Mesenchymal stem cell (in vitro differentiated cells and primary cell): ENCODE measurements at regions not wholly inside any gene's neighbourhood (a gene's known extent, or its start where the extent isn't known, plus 50 kb on each side); places are given as distances from the start of the nearest gene placed in this dataset.

Source experiments
- DNase-seq: peaks from one replicate; pipeline ENCODE4 v3.0.0-alpha.2; 2013
- H2AFZ ChIP-seq: one replicate; pipeline ENCODE4 v1.6.1; 2013; ENCODE audit warnings: low read depth, mild to moderate bottlenecking, control low read depth, inconsistent platforms, low read length, moderate library complexity
- H2AK5ac ChIP-seq: 2 replicates; pipeline ENCODE4 v1.6.1; 2013; ENCODE audit warnings: low read length, moderate library complexity, mild to moderate bottlenecking, inconsistent platforms; ENCODE audit not compliant: severe bottlenecking
- H2BK120ac ChIP-seq: one replicate; pipeline ENCODE4 v1.6.1; 2013; ENCODE audit warnings: low read depth, mild to moderate bottlenecking, inconsistent platforms, low read length, moderate library complexity
- H2BK12ac ChIP-seq, 2 experiments: one replicate each; pipeline ENCODE4 v1.6.1; 2013; ENCODE audit warnings: inconsistent platforms in 2 of 2, low read length in 2 of 2, mild to moderate bottlenecking in 2 of 2, moderate library complexity in 2 of 2, control low read depth in 1 of 2
- H2BK15ac ChIP-seq: one replicate; pipeline ENCODE4 v1.6.1; 2013; ENCODE audit warnings: mild to moderate bottlenecking, low read depth, inconsistent platforms; ENCODE audit not compliant: poor library complexity, severe bottlenecking
- H2BK5ac ChIP-seq: 2 replicates; pipeline ENCODE4 v1.6.1; 2013; ENCODE audit warnings: low read depth, mild to moderate bottlenecking, low read length, control low read depth, inconsistent platforms; ENCODE audit not compliant: poor library complexity, severe bottlenecking
- H3K14ac ChIP-seq, 2 experiments: one replicate each; pipeline ENCODE4 v1.6.1; 2013; ENCODE audit warnings: inconsistent platforms in 2 of 2, low read length in 2 of 2, control low read depth in 1 of 2, mild to moderate bottlenecking in 1 of 2, moderate library complexity in 1 of 2
- H3K18ac ChIP-seq, 2 experiments: one replicate each; pipeline ENCODE4 v1.6.1; 2013; ENCODE audit warnings: inconsistent platforms in 2 of 2, low read length in 2 of 2, control low read depth in 1 of 2, low read depth in 1 of 2, mild to moderate bottlenecking in 1 of 2
- H3K23ac ChIP-seq, 2 experiments: one replicate each; pipeline ENCODE4 v1.6.1; 2013; ENCODE audit warnings: inconsistent platforms in 2 of 2, low read length in 2 of 2, mild to moderate bottlenecking in 2 of 2, moderate library complexity in 2 of 2, control low read depth in 1 of 2
- H3K27ac ChIP-seq: 2 replicates; pipeline ENCODE4 v1.5.1; 2013; ENCODE audit warnings: mild to moderate bottlenecking, moderate library complexity, low read length, control low read depth, inconsistent platforms; ENCODE audit not compliant: poor library complexity, severe bottlenecking
- H3K27me3 ChIP-seq, 2 experiments: 2 replicates each; pipeline versions ENCODE4 v1.6.1 to v1.7.0; 2013; ENCODE audit warnings: low read length in 2 of 2, mild to moderate bottlenecking in 2 of 2, moderate library complexity in 2 of 2, control low read depth in 1 of 2, inconsistent platforms in 1 of 2; ENCODE audit not compliant: control insufficient read depth in 1 of 2, insufficient read depth in 1 of 2
- H3K36me3 ChIP-seq, 2 experiments: 2 replicates each; pipeline versions ENCODE4 v1.6.1 to v1.7.0; 2013; ENCODE audit warnings: low read length in 2 of 2, control low read depth in 1 of 2, inconsistent platforms in 1 of 2, low read depth in 1 of 2, mild to moderate bottlenecking in 1 of 2; ENCODE audit not compliant: insufficient read depth in 2 of 2, control insufficient read depth in 1 of 2
- H3K4ac ChIP-seq, 2 experiments: one replicate each; pipeline ENCODE4 v1.6.1; 2013; ENCODE audit warnings: inconsistent platforms in 2 of 2, low read length in 2 of 2, mild to moderate bottlenecking in 2 of 2, moderate library complexity in 2 of 2, control low read depth in 1 of 2, low read depth in 1 of 2
- H3K4me1 ChIP-seq: 2 replicates; pipeline ENCODE4 v1.6.1; 2013; ENCODE audit warnings: low read depth, low read length, control low read depth; ENCODE audit not compliant: control insufficient read depth, insufficient read depth
- H3K4me2 ChIP-seq: 2 replicates; pipeline ENCODE4 v1.6.1; 2013; ENCODE audit warnings: low read length, mild to moderate bottlenecking, inconsistent platforms; ENCODE audit not compliant: poor library complexity, severe bottlenecking
- H3K4me3 ChIP-seq, 2 experiments: 2 replicates each; pipeline versions ENCODE4 v1.5.1 to v1.7.0; 2013; ENCODE audit warnings: low read length in 2 of 2, mild to moderate bottlenecking in 2 of 2, control low read depth in 1 of 2, low read depth in 1 of 2; ENCODE audit not compliant: insufficient read depth in 1 of 2
- H3K79me1 ChIP-seq: replicated peaks from 2 replicates; pipeline ENCODE4 v1.6.1; 2013; ENCODE audit warnings: mild to moderate bottlenecking, control low read depth, low read length, inconsistent platforms; ENCODE audit not compliant: poor library complexity, severe bottlenecking
- H3K9ac ChIP-seq: 2 replicates; pipeline ENCODE4 v1.7.0; 2013; ENCODE audit warnings: mild to moderate bottlenecking, low read length, moderate library complexity
- H3K9me3 ChIP-seq: 2 replicates; pipeline ENCODE4 v1.7.0; 2013; ENCODE audit warnings: mild to moderate bottlenecking, low read length; ENCODE audit not compliant: control insufficient read depth
- H4K8ac ChIP-seq: one replicate; pipeline ENCODE4 v1.6.1; 2013; ENCODE audit warnings: inconsistent platforms, mild to moderate bottlenecking, low read length, moderate library complexity
- H4K91ac ChIP-seq: one replicate; pipeline ENCODE4 v1.6.1; 2013; ENCODE audit warnings: mild to moderate bottlenecking, low read length, inconsistent platforms
- WGBS: methylation state at CpG from one replicate; pipeline ENCODE4 v1.1.7; 2013; ENCODE audit warnings: mixed read lengths; 5-methylcytosine and 5-hydroxymethylcytosine counted together

DNA sequence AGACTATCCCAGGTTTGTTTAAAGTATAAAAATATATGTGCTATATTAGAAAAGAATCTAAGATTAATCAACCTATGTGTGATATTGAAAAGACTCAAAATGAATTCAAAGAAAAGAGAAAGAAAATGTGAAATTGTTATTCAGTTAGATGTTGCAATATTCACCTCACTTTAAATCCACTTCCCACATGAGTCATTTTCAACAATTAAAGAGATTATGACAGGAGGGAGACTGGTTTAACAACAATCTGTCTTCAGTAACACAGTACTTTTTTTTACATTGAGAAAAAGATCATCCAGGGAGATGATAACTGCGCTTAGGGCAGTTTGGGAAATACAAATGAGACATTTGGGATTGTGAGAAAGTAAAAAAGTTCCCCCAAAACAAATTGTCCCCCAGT, 1246.2 kb downstream of the SLITRK1 start:
- no peak overlapping the region for H2AFZ ChIP-seq
- H3K79me1 ChIP-seq: no peaks in the 10 kb centered on the region
- no peak overlapping the region for H3K4me3 ChIP-seq
- H4K91ac ChIP-seq: no peak overlapping the region
- no peak overlapping the region for H3K18ac ChIP-seq
- peak; percentile 3 for DNase-seq
- H3K27me3 ChIP-seq: no peaks in the 10 kb centered on the region
- H3K23ac ChIP-seq: no peak overlapping the region
- H2BK12ac ChIP-seq: no peak overlapping the region
- peak overlapping the region; percentile 43 for H3K9ac ChIP-seq
- H3K36me3 ChIP-seq: no peaks in the 10 kb centered on the region
- no peak overlapping the region for H4K8ac ChIP-seq
- no peak overlapping the region for H3K14ac ChIP-seq
- H2BK5ac ChIP-seq: no peak overlapping the region
- H3K4me1 ChIP-seq: no peaks in the 10 kb centered on the region
- H2BK15ac ChIP-seq: no peak overlapping the region
- WGBS: no CpG with 5 or more reads among the region's 1 CpG
- H2BK120ac ChIP-seq: no peak overlapping the region
- no peaks in the 10 kb centered on the region for H3K9me3 ChIP-seq
- no peak overlapping the region for H3K4ac ChIP-seq
- no peak overlapping the region for H3K27ac ChIP-seq
- H2AK5ac ChIP-seq: no peak overlapping the region
- no peak overlapping the region for H3K4me2 ChIP-seq

DNA sequence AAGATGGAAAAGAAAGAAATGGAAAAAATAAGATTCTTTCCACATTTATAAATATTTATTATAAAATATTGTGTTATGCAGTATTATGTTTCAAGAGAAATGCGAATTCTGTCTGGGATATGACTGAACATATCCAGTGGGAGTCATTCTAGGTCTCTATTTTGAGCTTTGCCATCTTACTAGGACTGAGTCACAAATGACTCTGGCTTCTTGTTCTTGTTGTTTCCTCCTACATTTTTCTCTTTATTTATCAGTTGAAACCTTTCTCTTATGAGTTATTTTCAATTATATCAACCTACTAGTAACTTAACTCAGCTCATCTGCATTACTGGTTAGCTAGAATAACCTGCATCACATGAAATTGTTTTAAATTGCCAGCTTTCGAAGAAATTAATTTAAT, 1247.3 kb downstream of the SLITRK1 start:
- H3K23ac ChIP-seq: no peak overlapping the region
- no peak overlapping the region for H2BK120ac ChIP-seq
- H4K8ac ChIP-seq: no peak overlapping the region
- H2BK5ac ChIP-seq: no peak overlapping the region
- H2BK15ac ChIP-seq: no peak overlapping the region
- H2AK5ac ChIP-seq: no peak overlapping the region
- no peak for DNase-seq
- H2AFZ ChIP-seq: no peak overlapping the region
- no peaks in the 10 kb centered on the region for H3K27me3 ChIP-seq
- H3K4me2 ChIP-seq: no peak overlapping the region
- no peaks in the 10 kb centered on the region for H3K79me1 ChIP-seq
- no peak overlapping the region for H3K14ac ChIP-seq
- no peak overlapping the region for H3K4ac ChIP-seq
- no peaks in the 10 kb centered on the region for H3K36me3 ChIP-seq
- no peak overlapping the region for H3K27ac ChIP-seq
- H3K4me3 ChIP-seq: no peak overlapping the region
- peak overlapping the region; percentile 62 for H3K9ac ChIP-seq
- no peak overlapping the region for H3K18ac ChIP-seq
- H2BK12ac ChIP-seq: no peak overlapping the region
- no peak overlapping the region for H4K91ac ChIP-seq
- H3K4me1 ChIP-seq: no peaks in the 10 kb centered on the region
- whole genome bisulfite sequencing: 100% methylated on average over 1 of the region's 2 CpGs
- no peaks in the 10 kb centered on the region for H3K9me3 ChIP-seq

DNA sequence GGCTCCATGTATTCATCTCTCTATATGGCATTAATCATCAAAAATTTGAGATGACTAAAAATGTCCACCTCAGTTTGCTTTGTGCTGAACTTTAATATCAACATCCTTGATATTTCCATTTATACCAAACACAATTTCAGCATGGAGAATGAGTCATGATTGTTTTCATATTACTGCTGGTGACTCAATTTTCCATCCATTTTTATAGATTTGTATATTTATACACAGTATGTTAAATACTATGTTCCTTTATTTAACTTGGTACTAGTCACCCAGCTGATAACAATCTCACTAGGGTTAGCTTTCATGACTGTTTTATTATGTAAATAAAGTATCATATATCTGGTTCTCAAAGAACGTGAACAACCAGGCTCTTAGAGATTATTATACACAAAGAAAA, 1255.1 kb downstream of the SLITRK1 start:
- no peak overlapping the region for H3K4me3 ChIP-seq
- no peak overlapping the region for H4K8ac ChIP-seq
- no peaks in the 10 kb centered on the region for H3K27me3 ChIP-seq
- no peak overlapping the region for H2AK5ac ChIP-seq
- no peak overlapping the region for H3K4ac ChIP-seq
- no peak overlapping the region for H3K18ac ChIP-seq
- H2BK120ac ChIP-seq: no peak overlapping the region
- no peak overlapping the region for H4K91ac ChIP-seq
- no peaks in the 10 kb centered on the region for H3K9me3 ChIP-seq
- H3K9ac ChIP-seq: no peak overlapping the region
- no peak overlapping the region for H2AFZ ChIP-seq
- peak; percentile 12 for DNase-seq
- no peak overlapping the region for H2BK15ac ChIP-seq
- H3K14ac ChIP-seq: no peak overlapping the region
- no peak overlapping the region for H3K23ac ChIP-seq
- no peak overlapping the region for H3K4me2 ChIP-seq
- H3K79me1 ChIP-seq: no peaks in the 10 kb centered on the region
- H3K4me1 ChIP-seq: no peaks in the 10 kb centered on the region
- H3K27ac ChIP-seq: no peak overlapping the region
- WGBS: no CpG with 5 or more reads among the region's 1 CpG
- H2BK12ac ChIP-seq: no peak overlapping the region
- H2BK5ac ChIP-seq: no peak overlapping the region
- no peaks in the 10 kb centered on the region for H3K36me3 ChIP-seq

DNA sequence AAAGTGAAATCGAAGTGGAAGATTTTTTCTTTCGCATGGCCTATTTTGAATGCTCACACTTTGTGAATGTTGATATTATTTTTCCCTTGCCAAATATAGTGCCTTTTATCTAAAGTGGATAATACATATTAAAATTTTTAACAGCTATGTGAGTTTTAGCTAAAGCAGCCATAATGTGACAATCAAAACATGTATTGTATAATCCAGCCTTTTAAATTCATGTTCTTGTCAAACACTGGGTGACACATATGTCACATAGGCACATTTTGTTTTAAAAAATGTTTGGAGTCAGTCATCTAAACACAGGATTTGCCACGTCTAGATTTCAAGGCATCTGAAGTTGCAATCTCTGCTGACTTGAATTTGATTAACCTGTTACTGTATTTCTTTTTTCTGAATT, 1256.6 kb downstream of the SLITRK1 start:
- DNase-seq: no peak
- H2BK12ac ChIP-seq: no peak overlapping the region
- no peak overlapping the region for H3K18ac ChIP-seq
- H4K91ac ChIP-seq: no peak overlapping the region
- H2BK15ac ChIP-seq: no peak overlapping the region
- H2AFZ ChIP-seq: no peak overlapping the region
- H3K4me1 ChIP-seq: no peaks in the 10 kb centered on the region
- no peak overlapping the region for H2AK5ac ChIP-seq
- H2BK120ac ChIP-seq: no peak overlapping the region
- H3K9ac ChIP-seq: no peak overlapping the region
- no peak overlapping the region for H4K8ac ChIP-seq
- H3K4me3 ChIP-seq: no peak overlapping the region
- WGBS: 60% methylated on average over 2 of the region's 3 CpGs
- H3K27me3 ChIP-seq: no peaks in the 10 kb centered on the region
- no peak overlapping the region for H3K27ac ChIP-seq
- no peak overlapping the region for H3K23ac ChIP-seq
- no peak overlapping the region for H2BK5ac ChIP-seq
- H3K4me2 ChIP-seq: no peak overlapping the region
- no peaks in the 10 kb centered on the region for H3K36me3 ChIP-seq
- no peaks in the 10 kb centered on the region for H3K9me3 ChIP-seq
- no peak overlapping the region for H3K4ac ChIP-seq
- no peak overlapping the region for H3K14ac ChIP-seq
- H3K79me1 ChIP-seq: no peaks in the 10 kb centered on the region
